Effector memory CD8-positive, alpha-beta T cell (primary cell): ENCODE measurements at regions not wholly inside any gene's neighbourhood (a gene's known extent, or its start where the extent isn't known, plus 50 kb on each side); places are given as distances from the start of the nearest gene placed in this dataset.

Source experiments
- ATAC-seq: fragments of 150-1000 bp; cut with Tn5 transposase; replicated peaks from 2 replicates; pipeline ENCODE4 v1.10.0; 2021; ENCODE audit warnings: mild to moderate bottlenecking, moderate library complexity
- DNase-seq, 3 experiments: peaks; one replicate each; pipeline ENCODE4 v3.0.0; 2021
- H3K27ac Mint-ChIP-seq, 2 donors: one replicate each; pipeline ENCODE4 v1.8.0; 2022; ENCODE audit warnings: mild to moderate bottlenecking in 2 of 2, mixed read lengths in 2 of 2, moderate library complexity in 2 of 2
- H3K27me3 Mint-ChIP-seq, 2 donors: one replicate each; pipeline ENCODE4 v1.8.0; 2022; ENCODE audit warnings: mixed read lengths in 2 of 2
- H3K36me3 Mint-ChIP-seq: one replicate; pipeline ENCODE4 v1.8.0; 2022; ENCODE audit warnings: mild to moderate bottlenecking, moderate library complexity, mixed read lengths; ENCODE audit not compliant: insufficient read depth
- H3K4me1 Mint-ChIP-seq, 2 donors: one replicate each; pipeline ENCODE4 v1.8.0; 2022; ENCODE audit warnings: low read depth in 2 of 2, mixed read lengths in 2 of 2
- H3K4me3 Mint-ChIP-seq, 2 donors: one replicate each; pipeline ENCODE4 v1.8.0; 2022; ENCODE audit warnings: mild to moderate bottlenecking in 2 of 2, mixed read lengths in 2 of 2, moderate library complexity in 2 of 2
- H3K9me3 Mint-ChIP-seq, 2 donors: one replicate each; pipeline ENCODE4 v1.8.0; 2022; ENCODE audit warnings: mixed read lengths in 2 of 2

DNA sequence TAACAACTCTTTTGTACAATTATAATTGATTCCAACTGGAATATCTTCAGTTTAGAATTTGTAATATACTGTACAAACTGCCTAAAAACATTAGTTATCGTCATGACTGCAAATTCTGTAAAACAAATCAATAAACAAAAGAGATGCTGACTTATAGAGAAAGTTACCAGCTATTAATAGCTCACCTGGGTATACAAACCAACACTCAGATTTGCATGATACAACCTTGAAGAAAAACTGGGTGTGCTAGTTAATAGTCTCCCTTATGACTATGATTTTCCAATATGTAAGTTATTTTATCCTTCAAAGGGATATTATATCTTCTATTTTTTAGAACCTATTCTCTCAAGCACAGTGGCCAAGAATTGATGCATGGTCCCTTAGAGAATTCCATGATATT lies 698.5 kb downstream of the FRK start:
- Mint-ChIP-seq H3K27ac (no peak overlapping the region), H3K4me3 (no peak overlapping the region), H3K27me3 (no peaks in the 10 kb centered on the region), H3K4me1 (no peaks in the 10 kb centered on the region), H3K9me3 (peaks cover 0 to 14% of the 10 kb centered on the region in 2 donors), H3K36me3 (no peaks in the 10 kb centered on the region)
- ATAC-seq (no peak), DNase-seq (no peak)

DNA sequence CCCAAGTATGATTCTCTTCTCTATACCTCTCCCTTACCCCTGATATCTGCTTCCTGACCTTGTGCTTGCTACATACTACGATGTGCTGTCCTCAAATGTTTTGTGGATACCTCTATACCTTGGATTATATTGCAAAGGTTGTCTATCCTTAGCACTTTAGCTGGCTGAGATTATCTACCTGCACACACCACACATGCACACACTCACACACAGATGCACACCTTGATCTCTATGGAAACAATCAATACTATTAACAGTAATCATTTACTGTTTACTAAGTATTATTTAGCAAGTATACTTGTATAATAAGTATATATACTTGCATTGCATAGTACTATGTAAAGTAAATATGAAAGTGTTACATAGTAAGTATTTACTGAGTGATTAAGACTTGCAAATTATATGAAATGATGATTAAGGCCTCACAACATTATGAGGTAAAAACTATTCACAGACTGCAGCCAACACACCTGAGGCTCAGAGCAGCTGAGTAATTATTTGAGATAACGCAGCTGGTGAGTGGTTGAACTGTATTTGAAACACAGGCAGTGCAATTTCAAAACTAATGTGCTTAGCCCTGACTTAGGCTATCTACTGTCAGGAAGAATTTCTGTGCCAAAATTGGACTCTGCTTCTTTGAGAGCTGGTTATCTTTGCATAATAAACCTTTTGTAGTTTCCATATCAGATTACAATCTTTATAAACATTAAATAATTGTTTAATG lies 699.9 kb downstream of the FRK start:
- DNase-seq (no peak), ATAC-seq (no peak)
- Mint-ChIP-seq H3K27me3 (no peaks in the 10 kb centered on the region), H3K36me3 (no peaks in the 10 kb centered on the region), H3K4me3 (no peak overlapping the region), H3K9me3 (peaks cover 8 to 11% of the 10 kb centered on the region in 2 donors), H3K27ac (no peak overlapping the region), H3K4me1 (no peaks in the 10 kb centered on the region)

DNA sequence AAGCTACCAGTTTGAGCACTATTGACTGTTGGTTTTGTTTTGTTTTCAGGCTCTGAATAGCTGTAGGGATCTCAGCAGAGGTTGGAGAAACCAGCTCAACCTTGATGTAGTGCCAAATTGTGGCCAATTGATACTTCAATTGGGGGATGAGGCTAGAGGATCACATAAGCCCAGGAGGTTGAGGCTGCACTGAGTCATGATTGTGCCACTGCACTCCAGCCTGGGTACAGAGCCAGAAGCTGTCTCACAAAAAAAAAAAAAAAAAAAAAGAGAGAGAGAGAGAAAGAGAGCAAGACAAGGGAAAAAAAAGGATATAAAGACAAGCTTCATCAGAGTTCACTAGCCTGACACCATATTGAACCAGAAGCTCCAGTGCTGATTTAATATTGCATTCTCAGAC lies 702.1 kb downstream of the FRK start:
- Mint-ChIP-seq H3K27ac (no peak overlapping the region), H3K27me3 (no peaks in the 10 kb centered on the region), H3K36me3 (no peaks in the 10 kb centered on the region), H3K9me3 (peaks cover 9 to 15% of the 10 kb centered on the region in 2 donors), H3K4me3 (no peak overlapping the region), H3K4me1 (no peaks in the 10 kb centered on the region)
- no peak for ATAC-seq
- DNase-seq, result no peak

DNA sequence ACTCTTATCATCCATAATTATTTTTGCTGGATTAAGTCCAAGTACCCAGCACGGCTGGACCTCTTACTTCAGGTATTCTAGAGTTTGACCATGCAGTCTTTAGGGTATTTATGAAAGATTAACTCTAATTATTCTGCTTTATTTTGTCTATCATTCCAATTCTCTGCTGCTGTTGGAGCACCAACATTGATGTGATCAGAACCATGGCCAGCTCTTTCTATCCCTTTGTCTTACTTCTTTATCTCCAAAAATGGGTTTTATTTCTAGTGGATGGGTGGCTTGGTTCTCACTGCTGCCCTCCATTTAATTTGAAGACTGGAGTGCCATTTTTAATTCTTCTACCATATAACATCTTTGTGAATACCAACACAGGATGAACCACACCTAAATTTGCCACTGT lies 704.3 kb downstream of the FRK start:
- H3K27me3 Mint-ChIP-seq, result no peaks in the 10 kb centered on the region
- no peaks in the 10 kb centered on the region for H3K36me3 Mint-ChIP-seq
- H3K4me1 Mint-ChIP-seq, result no peaks in the 10 kb centered on the region
- peaks cover 9 to 15% of the 10 kb centered on the region in 2 donors for H3K9me3 Mint-ChIP-seq
- no peak overlapping the region for H3K27ac Mint-ChIP-seq
- H3K4me3 Mint-ChIP-seq, result no peak overlapping the region
- DNase-seq (no peak), ATAC-seq (no peak)

DNA sequence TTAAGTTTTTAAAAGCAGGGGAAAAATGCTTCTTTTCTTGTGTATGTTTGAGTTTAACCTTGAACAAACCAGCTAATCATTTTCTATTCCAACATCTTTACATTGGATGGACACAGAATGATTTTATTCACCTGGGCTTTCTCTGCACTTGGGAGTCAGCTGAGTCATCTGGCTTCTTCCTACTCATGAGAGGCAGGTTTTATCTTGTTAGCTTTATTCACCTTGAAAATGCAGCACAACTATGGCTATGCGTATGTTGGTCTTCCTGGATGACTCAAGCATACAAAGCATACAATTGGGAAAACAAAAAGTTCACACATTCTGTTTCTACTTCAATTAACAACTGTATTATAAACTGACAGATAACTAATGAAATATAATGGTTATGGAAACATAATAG lies 737.7 kb downstream of the FRK start:
- ATAC-seq, result no peak
- Mint-ChIP-seq H3K27me3 (no peaks in the 10 kb centered on the region), H3K9me3 (no peaks in the 10 kb centered on the region)

DNA sequence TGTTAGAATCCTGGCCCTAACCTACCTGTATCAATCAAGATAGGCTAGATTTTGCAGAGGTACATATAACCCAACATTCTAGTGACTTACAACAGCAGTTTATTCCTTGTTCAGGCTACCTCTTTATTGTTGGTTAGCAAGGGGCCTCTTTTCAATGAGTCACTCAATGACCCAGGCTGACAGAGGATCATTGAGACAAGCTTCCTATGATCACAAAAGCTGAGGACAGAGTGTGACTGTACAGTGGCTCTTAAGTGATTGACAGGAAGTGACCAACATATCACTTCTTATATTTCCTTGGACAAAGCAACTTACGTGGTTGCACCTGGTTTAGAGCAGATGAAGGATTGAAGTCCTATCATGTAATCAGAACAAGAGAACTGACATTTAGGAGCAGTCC lies 740.9 kb downstream of the FRK start:
- ATAC-seq, result no peak
- H3K36me3 Mint-ChIP-seq, result no peaks in the 10 kb centered on the region
- DNase-seq, result no peak
- peaks cover 3 to 7% of the 10 kb centered on the region in 2 donors for H3K9me3 Mint-ChIP-seq
- no peak overlapping the region for H3K4me3 Mint-ChIP-seq
- H3K27me3 Mint-ChIP-seq, result no peaks in the 10 kb centered on the region
- H3K27ac Mint-ChIP-seq, result no peak overlapping the region
- no peaks in the 10 kb centered on the region for H3K4me1 Mint-ChIP-seq

More for the DNA sequence above, 737.7 kb downstream of the FRK start:
- no peak overlapping the region for H3K4me3 Mint-ChIP-seq
- H3K4me1 Mint-ChIP-seq, result no peaks in the 10 kb centered on the region
- H3K36me3 Mint-ChIP-seq, result no peaks in the 10 kb centered on the region
- no peak for DNase-seq
- H3K27ac Mint-ChIP-seq, result no peak overlapping the region

DNA sequence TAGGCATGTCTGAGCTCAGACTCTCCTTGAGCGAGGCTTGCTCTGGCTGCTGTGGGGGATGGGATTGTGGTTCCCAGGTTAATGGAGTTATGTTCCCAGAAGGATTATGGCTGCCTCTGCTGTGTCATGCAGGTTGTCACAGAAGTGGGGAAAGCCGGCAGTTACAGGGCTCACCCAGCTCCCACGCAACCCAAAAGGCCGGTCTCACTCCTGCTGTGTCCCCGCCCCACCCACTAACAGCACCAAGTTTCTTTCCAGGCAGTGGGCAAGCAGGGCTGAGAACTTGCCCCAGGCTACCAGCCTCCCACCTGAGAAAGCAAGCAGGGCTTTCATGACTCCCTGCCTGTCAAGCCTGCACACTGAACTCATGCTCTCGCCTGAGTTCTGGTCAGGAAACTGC lies 750.5 kb downstream of the FRK start:
- ATAC-seq (no peak), DNase-seq (no peak)
- Mint-ChIP-seq H3K36me3 (no peaks in the 10 kb centered on the region), H3K9me3 (peaks cover 18% of the 10 kb centered on the region in 2 donors), H3K4me3 (no peak overlapping the region), H3K4me1 (no peaks in the 10 kb centered on the region), H3K27me3 (no peaks in the 10 kb centered on the region), H3K27ac (no peak overlapping the region)

DNA sequence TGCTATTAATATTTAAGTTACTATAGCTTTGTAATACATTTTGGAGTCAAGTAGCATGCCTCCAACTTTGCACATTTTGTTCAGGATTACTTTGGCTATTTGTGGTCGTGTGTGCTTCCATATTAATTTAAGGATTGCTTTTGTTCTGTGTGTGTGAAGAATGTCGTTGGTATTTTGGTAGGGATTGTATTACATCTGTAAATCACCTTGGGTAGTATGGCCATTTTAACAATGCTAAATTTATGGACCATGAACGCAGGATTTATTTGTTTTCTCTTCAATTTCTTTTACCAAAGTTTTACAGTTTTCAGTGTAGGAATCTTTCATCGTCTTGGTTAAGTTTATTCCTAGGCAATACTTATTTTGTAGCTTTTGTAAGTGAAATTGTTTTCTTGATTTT lies 758.0 kb downstream of the FRK start:
- Mint-ChIP-seq H3K27me3 (no peaks in the 10 kb centered on the region), H3K36me3 (peaks cover 2% of the 10 kb centered on the region), H3K4me1 (no peaks in the 10 kb centered on the region), H3K27ac (no peak overlapping the region), H3K9me3 (peaks cover 3 to 35% of the 10 kb centered on the region in 2 donors), H3K4me3 (no peak overlapping the region)
- no peak for ATAC-seq
- DNase-seq, result no peak

DNA sequence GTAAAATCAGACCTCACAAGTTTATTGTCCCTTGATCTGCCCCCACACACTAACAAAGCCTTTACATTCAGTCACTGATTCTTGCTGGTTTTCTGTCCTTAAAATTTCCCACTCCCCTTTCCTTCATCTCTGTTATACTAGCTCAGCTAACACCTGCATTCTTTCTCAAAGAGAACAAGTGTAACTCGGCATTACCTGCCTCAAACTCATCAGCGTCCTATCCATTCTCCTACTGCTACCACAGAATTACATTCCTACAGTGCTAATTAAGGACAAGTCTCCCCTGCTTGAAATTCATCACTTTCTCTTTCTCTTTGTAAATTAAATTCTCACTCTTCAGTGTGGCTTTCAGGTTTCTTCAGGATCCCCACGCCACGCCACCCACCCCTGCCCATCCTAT lies 773.2 kb downstream of the FRK start:
- Mint-ChIP-seq H3K9me3 (peaks cover 12 to 19% of the 10 kb centered on the region in 2 donors), H3K27me3 (no peaks in the 10 kb centered on the region), H3K27ac (no peak overlapping the region), H3K4me3 (no peak overlapping the region), H3K36me3 (no peaks in the 10 kb centered on the region), H3K4me1 (no peaks in the 10 kb centered on the region)
- ATAC-seq (no peak), DNase-seq (no peak)

DNA sequence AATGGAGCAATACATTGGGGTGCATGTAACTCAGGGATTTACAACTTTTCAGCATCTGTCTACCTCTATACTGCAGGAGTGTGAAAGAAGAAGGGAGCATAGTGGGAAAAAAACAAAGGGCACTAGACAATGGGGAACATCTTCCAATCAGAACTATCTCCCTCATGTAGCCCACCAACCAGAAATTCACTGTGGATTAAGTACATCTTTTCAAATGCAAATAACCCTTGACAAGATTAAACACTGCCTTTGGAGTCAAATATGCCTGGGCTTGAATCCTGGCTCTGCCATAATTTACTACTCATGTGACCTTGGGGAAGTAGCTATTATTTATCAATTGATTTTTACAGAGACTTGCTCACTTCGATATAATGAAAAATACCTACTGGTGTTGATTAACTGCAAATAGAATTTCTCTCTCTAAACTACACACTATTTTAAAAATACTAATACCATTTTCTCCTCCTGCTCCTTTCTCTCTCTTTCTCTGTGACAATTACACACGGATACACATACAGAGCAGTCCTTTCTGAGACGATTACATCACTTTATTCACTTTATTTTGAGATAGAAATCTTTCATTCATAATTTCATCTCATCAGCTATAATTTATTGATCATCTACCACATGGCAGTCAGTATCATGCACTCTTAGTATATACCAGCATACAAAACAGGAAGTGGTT lies 783.7 kb downstream of the FRK start:
- H3K9me3 Mint-ChIP-seq, result peaks cover 4 to 11% of the 10 kb centered on the region in 2 donors
- H3K4me1 Mint-ChIP-seq, result no peaks in the 10 kb centered on the region
- no peak overlapping the region for H3K27ac Mint-ChIP-seq
- H3K4me3 Mint-ChIP-seq, result no peak overlapping the region
- DNase-seq (no peak), ATAC-seq (no peak)
- H3K27me3 Mint-ChIP-seq, result no peaks in the 10 kb centered on the region
- no peaks in the 10 kb centered on the region for H3K36me3 Mint-ChIP-seq

DNA sequence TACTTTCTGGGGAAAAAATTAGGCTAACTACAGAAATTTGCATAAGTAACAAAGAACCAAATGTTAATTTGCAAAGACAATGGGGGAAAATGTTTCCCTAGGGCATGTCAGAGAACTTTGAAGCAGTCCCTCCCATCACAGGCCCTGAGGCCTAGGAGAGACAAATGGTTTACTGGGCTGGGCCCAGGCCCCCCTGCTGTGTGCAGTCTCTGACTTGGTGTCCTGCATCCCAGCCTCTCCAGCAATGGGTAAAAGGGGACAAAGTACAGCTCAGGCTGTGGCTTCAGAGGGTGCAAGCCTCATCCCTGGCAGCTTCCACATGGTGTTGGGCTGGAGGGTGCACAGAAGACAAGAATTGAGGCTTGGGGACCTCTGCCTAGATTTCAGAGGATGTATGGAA lies 788.4 kb downstream of the FRK start:
- H3K4me1 Mint-ChIP-seq, result no peaks in the 10 kb centered on the region
- ATAC-seq (no peak), DNase-seq (no peak)
- no peak overlapping the region for H3K27ac Mint-ChIP-seq
- peaks cover 6% of the 10 kb centered on the region for H3K36me3 Mint-ChIP-seq
- H3K27me3 Mint-ChIP-seq, result no peaks in the 10 kb centered on the region
- no peak overlapping the region for H3K4me3 Mint-ChIP-seq
- peaks cover 0 to 5% of the 10 kb centered on the region in 2 donors for H3K9me3 Mint-ChIP-seq

DNA sequence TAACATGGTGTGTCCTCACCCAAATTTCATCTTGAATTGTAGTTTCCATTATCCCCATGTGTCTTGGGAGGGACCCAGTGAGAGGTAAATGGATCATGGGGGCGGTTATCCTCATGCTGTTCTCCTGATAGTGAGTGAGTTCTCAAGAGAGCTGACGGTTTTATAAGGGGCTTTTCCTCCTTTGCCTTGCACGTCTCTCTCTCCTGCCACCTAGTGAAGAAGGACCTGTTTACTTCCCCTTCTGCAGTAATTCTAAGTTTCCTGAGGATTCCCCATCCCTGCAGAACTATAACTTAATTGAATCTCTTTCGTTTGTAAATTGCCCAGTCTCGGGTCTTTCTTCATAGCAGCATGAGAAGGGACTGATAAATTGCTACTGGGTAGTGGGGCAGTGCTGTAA lies 789.3 kb downstream of the FRK start:
- DNase-seq (no peak), ATAC-seq (no peak)
- Mint-ChIP-seq H3K27ac (no peak overlapping the region), H3K9me3 (no peaks in the 10 kb centered on the region), H3K27me3 (no peaks in the 10 kb centered on the region), H3K36me3 (peaks cover 6% of the 10 kb centered on the region), H3K4me3 (no peak overlapping the region), H3K4me1 (no peaks in the 10 kb centered on the region)

DNA sequence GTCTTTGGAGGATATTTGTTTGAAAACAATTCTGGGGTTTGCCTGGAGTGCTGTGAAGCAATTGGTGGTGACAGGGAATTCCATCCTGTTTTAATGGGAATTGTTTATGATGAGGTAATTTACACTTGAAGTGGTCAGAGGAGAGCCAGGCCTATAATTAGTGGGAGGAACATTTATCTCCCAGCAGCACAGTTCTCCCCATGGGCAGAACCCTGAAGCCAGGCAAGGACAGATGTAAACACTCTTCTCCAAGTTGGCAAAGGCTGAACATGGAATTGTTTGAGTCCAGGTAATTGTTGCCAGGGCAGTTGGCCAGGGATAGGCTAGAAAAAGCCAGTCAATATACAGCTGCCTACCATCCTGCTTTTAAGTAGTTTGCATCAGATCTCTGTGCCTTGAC lies 789.7 kb downstream of the FRK start:
- Mint-ChIP-seq H3K9me3 (peaks cover 0 to 4% of the 10 kb centered on the region in 2 donors), H3K4me1 (no peaks in the 10 kb centered on the region), H3K27me3 (no peaks in the 10 kb centered on the region), H3K27ac (no peak overlapping the region), H3K36me3 (peaks cover 6% of the 10 kb centered on the region), H3K4me3 (no peak overlapping the region)
- no peak for ATAC-seq
- no peak for DNase-seq

DNA sequence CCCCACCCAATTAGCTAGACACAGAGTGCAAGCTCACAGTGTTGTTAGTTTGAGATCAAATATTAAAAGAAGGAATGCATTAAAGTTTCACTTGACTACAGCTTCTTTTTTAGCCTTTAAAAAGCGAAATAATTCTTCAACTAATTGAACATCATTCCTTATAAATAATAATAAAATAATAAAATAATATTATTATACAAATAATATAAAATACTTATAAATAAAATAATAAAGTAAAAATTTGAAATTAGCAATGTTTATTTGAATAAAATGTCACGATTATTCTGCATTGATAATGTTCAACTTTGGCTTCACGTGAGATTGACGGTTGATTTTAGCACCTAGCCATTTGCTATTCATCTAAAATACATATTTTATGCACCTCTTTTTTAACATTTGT lies 819.3 kb downstream of the FRK start:
- H3K27me3 Mint-ChIP-seq, result no peaks in the 10 kb centered on the region
- H3K4me1 Mint-ChIP-seq, result no peaks in the 10 kb centered on the region
- no peak overlapping the region for H3K4me3 Mint-ChIP-seq
- no peak overlapping the region for H3K27ac Mint-ChIP-seq
- no peaks in the 10 kb centered on the region for H3K36me3 Mint-ChIP-seq
- no peak for ATAC-seq
- H3K9me3 Mint-ChIP-seq, result peaks cover 2 to 5% of the 10 kb centered on the region in 2 donors
- DNase-seq, result no peak
